Endothelial cell of umbilical vein (primary cell): ENCODE measurements at regions not wholly inside any gene's neighbourhood (a gene's known extent, or its start where the extent isn't known, plus 50 kb on each side); places are given as distances from the start of the nearest gene placed in this dataset.

ENCODE experiments used
- BruUV-seq: library from RNA; stranded (reverse); fragments of 400-500 nt; replicated peaks from 2 replicates; lab custom pipeline; 2021; lab: Mats Ljungman, UMichigan
- CTCF ChIA-PET: fragments of 300-600, 350-600 bp; sonication (Branson Sonifier 250); formaldehyde crosslinking; loops from one replicate; lab custom pipeline; 2021; ENCODE audit warnings: antibody characterized with exemption, inconsistent platforms; lab: Charles Lee
- POLR2A ChIA-PET: fragments of 300-600, 350-600 bp; sonication (Branson Sonifier 250); formaldehyde crosslinking; loops from one replicate; lab custom pipeline; 2021; ENCODE audit warnings: antibody characterized with exemption, inconsistent platforms; lab: Charles Lee
- DNase-seq: peaks from one replicate; pipeline ENCODE4 v3.0.0-alpha.2; 2011; ENCODE audit warnings: low read depth, low spot score
- FAIRE-seq: peaks from 2 replicates; lab custom pipeline; 2011; peaks lifted over from hg19 to GRCh38; lab: Jason Lieb, UNC
- H2AFZ ChIP-seq: 2 replicates; pipeline ENCODE4 v1.6.0; 2012; ENCODE audit warnings: low read depth, low read length, control low read depth, inconsistent platforms
- H3K27ac ChIP-seq: 2 replicates; pipeline ENCODE4 v1.5.1; 2011; ENCODE audit warnings: low read depth, mild to moderate bottlenecking, control low read depth, low read length, moderate library complexity; ENCODE audit not compliant: insufficient read depth
- H3K27me3 ChIP-seq, 2 experiments: 2 replicates each; pipeline versions ENCODE4 v1.6.0 to v1.6.1; 2011; ENCODE audit warnings: low read length in 2 of 2, mixed read lengths in 1 of 2; ENCODE audit not compliant: control insufficient read depth in 2 of 2, insufficient read depth in 2 of 2
- H3K36me3 ChIP-seq, 2 experiments: 2 replicates in 1 of 2; 3 replicates in 1 of 2; pipeline ENCODE4 v1.5.1; 2011; ENCODE audit warnings: low read length in 2 of 2, mild to moderate bottlenecking in 1 of 2, moderate library complexity in 1 of 2; ENCODE audit not compliant: control insufficient read depth in 2 of 2, insufficient read depth in 2 of 2; ENCODE audit errors: extremely low read depth in 1 of 2
- H3K4me1 ChIP-seq: 3 replicates; pipeline ENCODE4 v1.5.1; 2011; ENCODE audit warnings: mild to moderate bottlenecking, low read length; ENCODE audit not compliant: control insufficient read depth, insufficient read depth; ENCODE audit errors: extremely low read depth
- H3K4me2 ChIP-seq: 2 replicates; pipeline ENCODE4 v1.6.1; 2011; ENCODE audit warnings: low read length, control low read depth, mixed read lengths; ENCODE audit not compliant: insufficient read depth
- H3K4me3 ChIP-seq, 3 experiments: fragments of 200-600 bp in 1 of 3; sonication (generic), shearing (Covaris generic) in 1 of 3; replicated peaks in 1 of 3; 2 replicates each; pipeline ENCODE4 v1.5.1; 2011 to 2016; ENCODE audit warnings: control low read depth in 3 of 3, low read length in 3 of 3, mild to moderate bottlenecking in 2 of 3, inconsistent platforms in 1 of 3, low read depth in 1 of 3, moderate library complexity in 1 of 3; ENCODE audit not compliant: insufficient read depth in 1 of 3
- H3K79me2 ChIP-seq: 2 replicates; pipeline ENCODE4 v1.6.0; 2012; ENCODE audit warnings: low read length, inconsistent platforms; ENCODE audit not compliant: control insufficient read depth, insufficient read depth
- H3K9ac ChIP-seq: replicated peaks from 2 replicates; pipeline ENCODE3; 2011; ENCODE audit warnings: low read length, control low read depth; ENCODE audit not compliant: insufficient read depth; ENCODE audit errors: extremely low read depth
- H3K9me1 ChIP-seq: replicated peaks from 3 replicates; pipeline ENCODE4 v1.6.0; 2011; ENCODE audit warnings: mild to moderate bottlenecking, low read length; ENCODE audit not compliant: control insufficient read depth, insufficient read depth; ENCODE audit errors: extremely low read depth
- H3K9me3 ChIP-seq: replicated peaks from 2 replicates; pipeline ENCODE4 v1.5.1; 2012; ENCODE audit warnings: low read length, inconsistent platforms; ENCODE audit not compliant: control insufficient read depth, insufficient read depth
- H4K20me1 ChIP-seq: replicated peaks from 2 replicates; pipeline ENCODE3; 2011; ENCODE audit warnings: mild to moderate bottlenecking, low read length; ENCODE audit not compliant: control insufficient read depth, insufficient read depth; ENCODE audit errors: extremely low read depth
- CTCF ChIP-seq, 2 donors: IDR thresholded peaks; 1 replicate in 1 of 2; 2 replicates in 1 of 2; pipeline ENCODE4 v1.5.1; 2011; ENCODE audit warnings: low read length in 2 of 2, mild to moderate bottlenecking in 2 of 2, moderate library complexity in 2 of 2, control low read depth in 1 of 2, inconsistent platforms in 1 of 2, low read depth in 1 of 2; ENCODE audit not compliant: insufficient read depth in 1 of 2; ENCODE audit errors: extremely low read depth in 1 of 2
- EZH2 ChIP-seq: IDR thresholded peaks from 2 replicates; pipeline ENCODE4 v1.6.1; 2012; ENCODE audit warnings: borderline replicate concordance, low read depth, mild to moderate bottlenecking, moderate library complexity, low read length, inconsistent platforms; ENCODE audit not compliant: severe bottlenecking
- FOS ChIP-seq: IDR thresholded peaks from 2 replicates; pipeline ENCODE4 v1.6.1; 2011; ENCODE audit warnings: mild to moderate bottlenecking, low read length, moderate library complexity, borderline replicate concordance; ENCODE audit not compliant: insufficient read depth
- GATA2 ChIP-seq: IDR thresholded peaks from 2 replicates; pipeline ENCODE4 v1.7.0; 2011; ENCODE audit warnings: low read depth, mild to moderate bottlenecking, moderate library complexity, mixed read lengths, low read length; ENCODE audit not compliant: insufficient read length, insufficient read depth
- JUN ChIP-seq: IDR thresholded peaks from 2 replicates; pipeline ENCODE4 v1.6.1; 2011; ENCODE audit warnings: borderline replicate concordance, low read depth; ENCODE audit not compliant: insufficient read length, insufficient read depth
- MAX ChIP-seq: IDR thresholded peaks from 2 replicates; pipeline ENCODE4 v1.6.1; 2011; ENCODE audit not compliant: insufficient read depth, insufficient read length
- MYC ChIP-seq: IDR thresholded peaks from one replicate; pipeline ENCODE4 v1.6.1; 2011; ENCODE audit warnings: mild to moderate bottlenecking, low read depth, low read length
- POLR2A ChIP-seq: IDR thresholded peaks from 2 replicates; pipeline ENCODE4 v1.6.1; 2012; ENCODE audit warnings: low read depth, mild to moderate bottlenecking, control low read depth, low read length
- POLR2AphosphoS5 ChIP-seq: IDR thresholded peaks from 2 replicates; pipeline ENCODE4 v1.6.1; 2012; ENCODE audit warnings: low read depth, mild to moderate bottlenecking, control low read depth, low read length, moderate library complexity; ENCODE audit not compliant: insufficient read depth
- dilution Hi-C: fragments of 300-500 bp; cut with MboI; formaldehyde crosslinking; loops from one replicate; pipeline ENCODE4 v1.15.0; 2019; ENCODE audit warnings: low sequenced_read_pairs; ENCODE audit not compliant: extremely low pct_ligation_motif_present
- intact Hi-C: fragments of 100-400 bp; cut with micrococcal nuclease; formaldehyde crosslinking; loops from one replicate; pipeline ENCODE4 v1.10.0; 2022

- H3K27me3 ChIP-seq, result no peaks in the 10 kb centered on the region
- H4K20me1 ChIP-seq, result no peaks in the 10 kb centered on the region
- no peak overlapping the region for H3K4me2 ChIP-seq
- TF ChIP-seq POLR2A (no peak), FOS (no peak), EZH2 (no peak), MAX (no peak), POLR2AphosphoS5 (no peak), GATA2 (no peak), MYC (no peak), CTCF (IDR thresholded peaks at IDR 0.05; ENCODE audit: extremely low read depth in 1 of 2, insufficient read depth in 1 of 2, low read depth in 1 of 2, low read length in 2 of 2) (no peak), JUN (no peak)
- POLR2A ChIA-PET, result no interaction called here
- dilution Hi-C loops (no loop called here), intact Hi-C loops (no loop called here)
- no peak overlapping the region for H3K4me3 ChIP-seq
- no peak for FAIRE-seq
- BruUV-seq, result no TSS peak
- H3K9me1 ChIP-seq, result no peaks in the 10 kb centered on the region
- no peak overlapping the region for H3K9ac ChIP-seq
- H3K27ac ChIP-seq, result no peak overlapping the region
- H3K36me3 ChIP-seq, result no peaks in the 10 kb centered on the region
- DNase-seq, result no peak
- CTCF ChIA-PET, result no interaction called here
- no peaks in the 10 kb centered on the region for H3K79me2 ChIP-seq
- no peak overlapping the region for H2AFZ ChIP-seq
- H3K9me3 ChIP-seq, result no peaks in the 10 kb centered on the region
- H3K4me1 ChIP-seq, result no peaks in the 10 kb centered on the region
Observed at GRCh38 chr10:118485641-118486040, 109.8 kb downstream of the PRLHR start.
